Peyer's patch (tissue), 4 donors: ENCODE measurements at regions not wholly inside any gene's neighbourhood (a gene's known extent, or its start where the extent isn't known, plus 50 kb on each side); places are given as distances from the start of the nearest gene placed in this dataset.

Experiments used
- POLR2A ChIP-seq, 2 donors: fragments of 450-650 bp; IDR thresholded peaks; one replicate each; pipeline ENCODE4 v1.5.1; 2017; ENCODE audit warnings: antibody characterized with exemption in 2 of 2, mild to moderate bottlenecking in 2 of 2, moderate library complexity in 2 of 2
- TF ChIP-seq, protein P1 (sequence below), 6 experiments: fragments of 450-650 bp in 4 of 6; fragments of 200-600 bp in 2 of 6; sonication (generic) in 1 of 6; IDR thresholded peaks; one replicate each; pipeline ENCODE4 v1.5.1; 2017 to 2019; ENCODE audit warnings: antibody characterized with exemption in 6 of 6, mild to moderate bottlenecking in 3 of 6, moderate library complexity in 1 of 6

- TF ChIP-seq, protein P1, sequence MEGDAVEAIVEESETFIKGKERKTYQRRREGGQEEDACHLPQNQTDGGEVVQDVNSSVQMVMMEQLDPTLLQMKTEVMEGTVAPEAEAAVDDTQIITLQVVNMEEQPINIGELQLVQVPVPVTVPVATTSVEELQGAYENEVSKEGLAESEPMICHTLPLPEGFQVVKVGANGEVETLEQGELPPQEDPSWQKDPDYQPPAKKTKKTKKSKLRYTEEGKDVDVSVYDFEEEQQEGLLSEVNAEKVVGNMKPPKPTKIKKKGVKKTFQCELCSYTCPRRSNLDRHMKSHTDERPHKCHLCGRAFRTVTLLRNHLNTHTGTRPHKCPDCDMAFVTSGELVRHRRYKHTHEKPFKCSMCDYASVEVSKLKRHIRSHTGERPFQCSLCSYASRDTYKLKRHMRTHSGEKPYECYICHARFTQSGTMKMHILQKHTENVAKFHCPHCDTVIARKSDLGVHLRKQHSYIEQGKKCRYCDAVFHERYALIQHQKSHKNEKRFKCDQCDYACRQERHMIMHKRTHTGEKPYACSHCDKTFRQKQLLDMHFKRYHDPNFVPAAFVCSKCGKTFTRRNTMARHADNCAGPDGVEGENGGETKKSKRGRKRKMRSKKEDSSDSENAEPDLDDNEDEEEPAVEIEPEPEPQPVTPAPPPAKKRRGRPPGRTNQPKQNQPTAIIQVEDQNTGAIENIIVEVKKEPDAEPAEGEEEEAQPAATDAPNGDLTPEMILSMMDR (IDR thresholded peaks at IDR 0.05): no peak
- TF ChIP-seq POLR2A (IDR thresholded peaks at IDR 0.05): no peak
These were observed 120.9 kb downstream of the NSG2 start for GRCh38 chr5:174166231-174167079.
